ENCODE measurements at regions not wholly inside any gene's neighbourhood (a gene's known extent, or its start where the extent isn't known, plus 50 kb on each side); places are given as distances from the start of the nearest gene placed in this dataset.

DNA sequence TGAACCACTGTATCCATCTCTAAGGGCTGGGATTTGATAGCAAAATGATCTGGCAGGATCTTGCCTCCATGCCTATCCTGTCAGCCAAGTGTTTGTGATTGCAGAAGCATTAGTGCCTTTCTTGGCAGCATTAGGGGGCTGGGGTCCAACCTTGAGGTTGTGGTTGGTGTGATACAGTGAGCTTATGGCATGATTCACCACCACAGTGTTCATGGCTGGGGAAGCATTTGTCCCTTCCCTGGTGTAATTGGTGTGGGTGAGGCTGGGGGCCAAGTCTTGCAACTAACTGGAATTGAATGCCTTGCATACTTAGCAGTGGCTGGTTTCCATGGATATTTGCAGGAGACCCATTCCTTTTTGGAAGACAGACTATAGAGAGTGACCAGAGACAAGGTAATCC, 271.0 kb upstream of the TBL1XR1 start:
- peak; percentile 90 for DNase-seq (ENCODE audit: low read depth)
- TF ChIP-seq, protein P1, sequence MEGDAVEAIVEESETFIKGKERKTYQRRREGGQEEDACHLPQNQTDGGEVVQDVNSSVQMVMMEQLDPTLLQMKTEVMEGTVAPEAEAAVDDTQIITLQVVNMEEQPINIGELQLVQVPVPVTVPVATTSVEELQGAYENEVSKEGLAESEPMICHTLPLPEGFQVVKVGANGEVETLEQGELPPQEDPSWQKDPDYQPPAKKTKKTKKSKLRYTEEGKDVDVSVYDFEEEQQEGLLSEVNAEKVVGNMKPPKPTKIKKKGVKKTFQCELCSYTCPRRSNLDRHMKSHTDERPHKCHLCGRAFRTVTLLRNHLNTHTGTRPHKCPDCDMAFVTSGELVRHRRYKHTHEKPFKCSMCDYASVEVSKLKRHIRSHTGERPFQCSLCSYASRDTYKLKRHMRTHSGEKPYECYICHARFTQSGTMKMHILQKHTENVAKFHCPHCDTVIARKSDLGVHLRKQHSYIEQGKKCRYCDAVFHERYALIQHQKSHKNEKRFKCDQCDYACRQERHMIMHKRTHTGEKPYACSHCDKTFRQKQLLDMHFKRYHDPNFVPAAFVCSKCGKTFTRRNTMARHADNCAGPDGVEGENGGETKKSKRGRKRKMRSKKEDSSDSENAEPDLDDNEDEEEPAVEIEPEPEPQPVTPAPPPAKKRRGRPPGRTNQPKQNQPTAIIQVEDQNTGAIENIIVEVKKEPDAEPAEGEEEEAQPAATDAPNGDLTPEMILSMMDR (conservative IDR thresholded peaks at IDR 0.05; ENCODE audit: low read depth, low read length): no peak
- H3K4me3 ChIP-seq (ENCODE audit: low read depth, low read length): no peak overlapping the region

- no peak overlapping the region for H3K4me3 ChIP-seq (ENCODE audit: low read depth, low read length)
- DNase-seq (ENCODE audit: low read depth): peak; percentile 68
- TF ChIP-seq, protein P1 (conservative IDR thresholded peaks at IDR 0.05; ENCODE audit: low read depth, low read length): no peak
These were observed 271.5 kb upstream of the TBL1XR1 start for GRCh38 chr3:177468816-177469215.

- no peak overlapping the region for H3K4me3 ChIP-seq (ENCODE audit: low read depth, low read length)
- no peak for DNase-seq (ENCODE audit: low read depth)
- TF ChIP-seq, protein P1 (conservative IDR thresholded peaks at IDR 0.05; ENCODE audit: low read depth, low read length): no peak
These were observed 271.9 kb upstream of the TBL1XR1 start for GRCh38 chr3:177469216-177469615.

DNA sequence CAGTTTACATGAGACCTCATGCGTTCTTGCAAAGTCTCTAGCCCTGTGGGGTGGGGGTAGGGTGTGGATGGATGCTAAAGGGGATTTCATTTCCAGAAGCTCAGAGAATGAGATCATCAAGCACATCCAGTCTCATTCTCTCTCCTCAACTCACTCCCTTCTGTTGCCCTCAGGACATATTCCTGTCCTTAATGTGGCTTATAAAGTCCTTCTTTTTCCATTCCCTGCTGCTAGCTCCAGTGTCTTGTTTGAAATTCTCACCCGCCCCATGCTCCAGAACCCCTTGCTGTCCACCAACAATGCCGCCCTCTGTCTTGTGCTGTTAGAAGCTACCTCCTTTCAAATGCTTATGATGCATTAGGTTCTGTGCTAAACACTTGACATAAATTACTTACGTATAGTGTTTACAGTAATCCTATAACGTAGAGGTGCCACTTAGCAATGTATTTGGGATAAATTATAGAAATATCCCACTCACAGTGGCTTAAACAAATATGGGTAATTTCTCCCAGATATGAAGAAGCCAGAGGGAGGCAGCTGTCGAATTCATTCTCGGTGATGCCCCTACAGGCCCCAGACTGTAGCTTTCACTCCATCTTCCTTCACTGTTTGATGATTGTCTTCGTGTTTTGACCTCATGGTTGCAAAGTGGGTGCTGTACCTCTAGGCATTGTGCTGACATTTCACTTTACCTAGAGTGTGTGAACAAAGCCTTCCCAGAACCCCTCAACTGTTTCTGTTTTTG, 273.1 kb upstream of the TBL1XR1 start:
- TF ChIP-seq, protein P1 (conservative IDR thresholded peaks at IDR 0.05; ENCODE audit: low read depth, low read length): peak; percentile 13
- DNase-seq (ENCODE audit: low read depth): peak; percentile 36
- no peak overlapping the region for H3K4me3 ChIP-seq (ENCODE audit: low read depth, low read length)

DNA sequence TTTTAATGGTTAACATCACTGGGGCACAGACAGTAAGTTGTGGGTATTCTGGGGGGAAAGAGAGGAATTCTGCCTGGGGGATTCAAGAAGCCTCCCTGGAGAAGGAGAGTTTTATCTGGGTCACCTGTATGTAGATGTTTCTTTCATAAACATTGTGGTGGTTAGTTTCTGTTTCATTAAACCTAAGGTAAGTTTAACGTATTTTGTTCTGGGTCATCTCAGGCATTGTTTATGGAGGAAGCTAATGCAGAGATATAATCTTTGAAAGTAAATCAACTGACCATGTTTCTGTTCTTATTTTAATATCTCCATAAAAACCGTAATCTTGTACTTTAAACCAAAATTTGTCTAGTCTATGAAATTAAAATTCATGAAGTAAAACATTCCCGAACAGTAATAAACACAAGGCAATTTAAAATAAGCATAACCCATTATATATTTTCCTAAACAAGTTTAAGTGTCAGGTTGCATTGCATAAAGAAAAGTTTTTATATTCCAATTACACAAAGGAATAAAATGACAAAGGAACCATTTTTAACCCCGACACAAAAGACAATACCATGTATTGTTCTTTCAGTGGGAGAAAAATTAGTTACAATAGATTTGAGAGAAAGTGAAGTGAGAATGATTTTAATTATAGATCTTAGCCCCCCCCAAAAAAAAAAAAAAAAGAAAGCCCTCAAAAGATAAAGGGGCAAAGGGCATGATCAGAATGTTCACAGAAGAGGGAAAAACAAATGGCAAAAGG, 274.6 kb upstream of the TBL1XR1 start:
- H3K4me3 ChIP-seq (ENCODE audit: low read depth, low read length): no peak overlapping the region
- TF ChIP-seq, protein P1 (conservative IDR thresholded peaks at IDR 0.05; ENCODE audit: low read depth, low read length): no peak
- no peak for DNase-seq (ENCODE audit: low read depth)

GRCh38 chr3:177473184-177473583, 275.9 kb upstream of the TBL1XR1 start:
- TF ChIP-seq, protein P1 (conservative IDR thresholded peaks at IDR 0.05; ENCODE audit: low read depth, low read length): no peak
- DNase-seq (ENCODE audit: low read depth): peak; percentile 64
- no peak overlapping the region for H3K4me3 ChIP-seq (ENCODE audit: low read depth, low read length)

All from choroid plexus epithelial cell (primary cell).